Colonic mucosa (tissue), 4 donors: ENCODE measurements at regions not wholly inside any gene's neighbourhood (a gene's known extent, or its start where the extent isn't known, plus 50 kb on each side); places are given as distances from the start of the nearest gene placed in this dataset.

ENCODE experiments used
- DNase-seq: peaks from one replicate; pipeline ENCODE4 v3.0.0-alpha.2; 2020
- H3K27ac ChIP-seq: fragments of 200-600 bp; one replicate; pipeline ENCODE4 v1.8.0; 2021
- H3K27me3 ChIP-seq: fragments of 200-600 bp; one replicate; pipeline ENCODE4 v1.8.0; 2021
- H3K36me3 ChIP-seq: fragments of 200-600 bp; one replicate; pipeline ENCODE4 v1.8.0; 2021
- H3K4me1 ChIP-seq: fragments of 200-600 bp; one replicate; pipeline ENCODE4 v1.8.0; 2021; ENCODE audit warnings: mild to moderate bottlenecking
- H3K4me3 ChIP-seq: fragments of 200-600 bp; one replicate; pipeline ENCODE4 v1.8.0; 2021
- H3K9ac ChIP-seq, 2 donors: one replicate each; pipeline ENCODE4 v1.7.0; 2013; ENCODE audit warnings: control low read depth in 2 of 2, low read depth in 2 of 2, low read length in 2 of 2
- H3K9me3 ChIP-seq: fragments of 200-600 bp; one replicate; pipeline ENCODE4 v1.8.0; 2021
- intact Hi-C: fragments of 100-400 bp; cut with DNase I; formaldehyde crosslinking; loops from one replicate; pipeline ENCODE4 v1.14.1; 2022
- TF ChIP-seq, protein P1 (sequence below): fragments of 200-600 bp; IDR thresholded peaks from one replicate; pipeline ENCODE4 v1.8.0; 2022; ENCODE audit warnings: antibody characterized with exemption, mild to moderate bottlenecking
- donor health status: healthy.
- donor health status: DM: no; HTN: no; CAD: no.
- donor health status: DM: no; HTN: no; CAD: no.

DNA sequence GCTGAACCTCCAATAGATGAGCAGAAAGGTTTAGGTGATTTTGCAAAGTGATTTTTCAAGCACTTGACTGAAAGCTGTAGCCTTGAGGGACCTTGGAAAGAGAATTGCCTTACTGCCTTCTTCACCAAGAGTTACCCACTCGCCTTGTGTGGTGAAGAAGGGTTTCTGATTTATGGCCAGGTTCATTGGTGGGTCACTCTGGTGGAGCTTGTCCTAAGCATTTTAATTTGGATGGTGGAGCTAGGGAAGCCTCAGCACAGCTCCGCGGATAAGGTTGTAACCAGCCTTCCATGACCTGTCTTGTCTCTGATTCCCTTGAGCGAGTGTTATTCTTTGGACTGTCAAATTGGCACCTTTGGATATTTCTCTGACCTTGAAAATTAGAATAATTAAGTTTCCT lies 226.4 kb downstream of the FAT3 start:
- H3K9me3 ChIP-seq: no peaks in the 10 kb centered on the region
- TF ChIP-seq, protein P1, sequence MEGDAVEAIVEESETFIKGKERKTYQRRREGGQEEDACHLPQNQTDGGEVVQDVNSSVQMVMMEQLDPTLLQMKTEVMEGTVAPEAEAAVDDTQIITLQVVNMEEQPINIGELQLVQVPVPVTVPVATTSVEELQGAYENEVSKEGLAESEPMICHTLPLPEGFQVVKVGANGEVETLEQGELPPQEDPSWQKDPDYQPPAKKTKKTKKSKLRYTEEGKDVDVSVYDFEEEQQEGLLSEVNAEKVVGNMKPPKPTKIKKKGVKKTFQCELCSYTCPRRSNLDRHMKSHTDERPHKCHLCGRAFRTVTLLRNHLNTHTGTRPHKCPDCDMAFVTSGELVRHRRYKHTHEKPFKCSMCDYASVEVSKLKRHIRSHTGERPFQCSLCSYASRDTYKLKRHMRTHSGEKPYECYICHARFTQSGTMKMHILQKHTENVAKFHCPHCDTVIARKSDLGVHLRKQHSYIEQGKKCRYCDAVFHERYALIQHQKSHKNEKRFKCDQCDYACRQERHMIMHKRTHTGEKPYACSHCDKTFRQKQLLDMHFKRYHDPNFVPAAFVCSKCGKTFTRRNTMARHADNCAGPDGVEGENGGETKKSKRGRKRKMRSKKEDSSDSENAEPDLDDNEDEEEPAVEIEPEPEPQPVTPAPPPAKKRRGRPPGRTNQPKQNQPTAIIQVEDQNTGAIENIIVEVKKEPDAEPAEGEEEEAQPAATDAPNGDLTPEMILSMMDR: no peak
- intact Hi-C loops: no loop called here
- no peak overlapping the region for H3K4me3 ChIP-seq
- H3K27ac ChIP-seq: no peak overlapping the region
- DNase-seq: no peak
- no peaks in the 10 kb centered on the region for H3K4me1 ChIP-seq
- no peaks in the 10 kb centered on the region for H3K27me3 ChIP-seq
- no peak overlapping the region for H3K9ac ChIP-seq
- H3K36me3 ChIP-seq: no peaks in the 10 kb centered on the region

DNA sequence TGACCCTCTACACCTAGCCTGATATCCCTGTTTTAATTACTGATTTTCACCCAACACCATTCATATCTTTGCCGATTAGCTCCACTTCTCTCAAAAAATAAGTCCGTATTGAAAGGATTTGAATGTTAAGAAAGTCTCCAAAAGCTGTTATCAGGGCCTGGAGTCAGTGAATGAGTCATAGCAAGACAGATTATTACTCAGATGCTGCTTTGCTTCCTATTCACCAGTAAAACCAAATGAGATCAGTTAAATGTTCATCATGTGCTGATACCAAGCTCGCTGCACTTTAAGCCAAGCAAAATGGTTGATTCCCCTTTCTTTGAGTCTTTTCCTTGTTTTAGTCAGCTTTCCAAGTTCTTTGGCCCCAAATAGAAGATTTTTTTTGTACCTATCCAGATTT lies 228.4 kb downstream of the FAT3 start:
- no peak overlapping the region for H3K27ac ChIP-seq
- no peaks in the 10 kb centered on the region for H3K9me3 ChIP-seq
- no peak overlapping the region for H3K4me3 ChIP-seq
- intact Hi-C loops: no loop called here
- H3K9ac ChIP-seq: no peak overlapping the region
- TF ChIP-seq, protein P1: no peak
- no peaks in the 10 kb centered on the region for H3K4me1 ChIP-seq
- no peaks in the 10 kb centered on the region for H3K36me3 ChIP-seq
- no peaks in the 10 kb centered on the region for H3K27me3 ChIP-seq
- no peak for DNase-seq

DNA sequence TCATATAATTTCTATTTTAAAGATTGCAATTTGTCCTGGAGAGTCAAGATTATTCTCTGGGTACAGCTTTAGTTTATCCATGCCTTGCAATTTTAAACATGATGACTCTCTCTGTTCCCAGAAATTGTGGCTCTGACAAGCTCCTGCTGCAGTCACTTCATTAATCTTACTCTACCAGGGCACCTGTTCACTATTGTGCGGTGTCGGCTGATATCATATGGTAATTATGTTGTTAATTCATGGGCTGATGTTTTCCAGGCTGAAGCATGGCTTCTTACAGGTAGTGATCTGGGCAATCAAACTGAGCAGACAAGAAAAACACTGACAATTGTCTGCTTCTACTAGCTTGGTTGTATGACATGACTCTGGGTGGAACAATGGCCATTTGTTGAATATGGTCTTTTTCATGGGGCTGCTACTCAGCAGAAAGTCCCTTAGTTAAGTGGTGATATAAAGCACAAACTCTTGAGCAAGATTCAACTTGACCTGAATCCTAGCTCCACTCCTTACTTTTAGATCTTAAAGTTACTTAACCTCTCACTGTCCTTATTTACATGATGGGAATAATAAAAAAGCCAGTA lies 230.7 kb downstream of the FAT3 start:
- intact Hi-C loops: no loop called here
- no peaks in the 10 kb centered on the region for H3K4me1 ChIP-seq
- no peak overlapping the region for H3K4me3 ChIP-seq
- no peaks in the 10 kb centered on the region for H3K27me3 ChIP-seq
- H3K27ac ChIP-seq: no peak overlapping the region
- no peak overlapping the region for H3K9ac ChIP-seq
- no peaks in the 10 kb centered on the region for H3K36me3 ChIP-seq
- TF ChIP-seq, protein P1: no peak
- DNase-seq: no peak
- H3K9me3 ChIP-seq: no peaks in the 10 kb centered on the region

DNA sequence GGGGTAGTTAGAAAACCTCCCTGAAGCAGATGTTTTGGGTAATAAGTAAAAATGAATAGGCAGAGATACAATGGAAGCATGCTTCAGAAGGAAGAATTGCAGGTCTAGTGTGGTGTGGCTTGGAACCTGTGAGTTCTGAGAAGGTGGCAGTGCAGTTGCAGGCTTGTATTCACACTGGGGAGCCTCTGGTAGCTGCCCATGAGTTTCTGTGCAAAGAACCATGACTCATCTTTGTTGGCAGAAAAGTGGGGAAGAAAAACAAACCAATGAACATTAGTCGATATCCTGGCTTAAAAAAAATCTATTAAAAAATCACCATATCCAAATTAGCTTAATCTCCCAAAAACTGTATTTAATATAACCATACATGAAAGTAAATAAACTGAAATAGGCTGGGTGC lies 232.6 kb downstream of the FAT3 start:
- intact Hi-C loops: no loop called here
- Histone ChIP-seq H3K4me1 (no peaks in the 10 kb centered on the region), H3K27ac (no peak overlapping the region), H3K36me3 (no peaks in the 10 kb centered on the region), H3K27me3 (no peaks in the 10 kb centered on the region), H3K4me3 (no peak overlapping the region), H3K9ac (no peak overlapping the region), H3K9me3 (no peaks in the 10 kb centered on the region)
- TF ChIP-seq, protein P1: no peak
- DNase-seq: no peak

DNA sequence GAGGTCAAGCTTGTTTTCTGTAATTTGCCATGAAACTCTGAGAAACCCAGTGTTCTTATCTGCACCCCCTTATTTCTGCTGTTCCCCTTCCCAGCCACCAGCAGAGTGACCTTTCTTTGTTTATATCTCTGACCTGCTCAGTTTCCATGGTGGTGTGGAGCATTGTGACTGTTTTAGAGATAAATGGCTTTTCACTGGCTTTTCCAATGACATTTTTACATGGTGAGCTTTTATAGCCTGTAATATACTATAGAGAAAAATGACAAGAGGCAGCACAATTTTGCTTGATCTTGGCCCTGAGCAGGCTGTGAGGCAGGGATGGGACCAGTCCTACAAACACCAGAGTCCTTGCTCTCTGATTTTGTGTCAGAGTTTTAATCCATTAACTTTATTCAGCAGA lies 233.9 kb downstream of the FAT3 start:
- TF ChIP-seq, protein P1: no peak
- Histone ChIP-seq H3K9ac (no peak overlapping the region), H3K9me3 (no peaks in the 10 kb centered on the region), H3K27ac (no peak overlapping the region), H3K27me3 (no peaks in the 10 kb centered on the region), H3K4me1 (no peaks in the 10 kb centered on the region), H3K4me3 (no peak overlapping the region), H3K36me3 (no peaks in the 10 kb centered on the region)
- intact Hi-C loops: no loop called here
- DNase-seq: no peak
